ENCODE measurements at regions not wholly inside any gene's neighbourhood (a gene's known extent, or its start where the extent isn't known, plus 50 kb on each side); places are given as distances from the start of the nearest gene placed in this dataset.

- Histone ChIP-seq H2AFZ (ENCODE audit: low read depth, low read length) (no peak overlapping the region), H4K20me1 (ENCODE audit: insufficient read depth, low read length) (no peaks in the 10 kb centered on the region)
- ATAC-seq (ENCODE audit: insufficient read depth, low read depth): no peak
Measured at GRCh38 chr1:105641407-105641806, 1415.1 kb upstream of the PRMT6 start.

GRCh38 chr1:105652109-105652508, 1404.4 kb upstream of the PRMT6 start:
- Histone ChIP-seq H3K27ac (ENCODE audit: low read length) (no peak overlapping the region), H2AFZ (ENCODE audit: low read depth, low read length) (no peak overlapping the region), H3K4me1 (ENCODE audit: insufficient read depth, low read length) (no peaks in the 10 kb centered on the region), H3K9ac (ENCODE audit: low read depth, low read length) (no peak overlapping the region), H3K36me3 (ENCODE audit: insufficient read depth, low read length) (no peaks in the 10 kb centered on the region), H3K4me2 (ENCODE audit: insufficient read depth, low read length) (no peak overlapping the region), H3K9me3 (ENCODE audit: insufficient read depth, low read length, severe bottlenecking) (no peaks in the 10 kb centered on the region), H4K20me1 (ENCODE audit: insufficient read depth, low read length) (no peaks in the 10 kb centered on the region), H3K79me2 (ENCODE audit: insufficient read depth, low read length) (no peaks in the 10 kb centered on the region), H3K27me3 (ENCODE audit: insufficient read depth, low read length, poor library complexity) (no peaks in the 10 kb centered on the region), H3K4me3 (ENCODE audit: low read depth in 1 of 2, low read length in 2 of 2) (no peak overlapping the region)
- ATAC-seq (ENCODE audit: insufficient read depth, low read depth): no peak
- TF ChIP-seq EZH2 (IDR thresholded peaks at IDR 0.05; ENCODE audit: borderline replicate concordance, low read depth, low read length, severe bottlenecking): no peak
- TF ChIP-seq CTCF (IDR thresholded peaks at IDR 0.05; ENCODE audit: borderline replicate concordance, extremely low read depth, low read length, poor library complexity, severe bottlenecking): no peak
- DNase-seq: no peak

More at GRCh38 chr1:105641407-105641806, 1415.1 kb upstream of the PRMT6 start:
- Histone ChIP-seq H3K79me2 (ENCODE audit: insufficient read depth, low read length) (no peaks in the 10 kb centered on the region), H3K4me3 (ENCODE audit: low read depth in 1 of 2, low read length in 2 of 2) (no peak overlapping the region), H3K9ac (ENCODE audit: low read depth, low read length) (no peak overlapping the region), H3K9me3 (ENCODE audit: insufficient read depth, low read length, severe bottlenecking) (peaks cover 3% of the 10 kb centered on the region), H3K27ac (ENCODE audit: low read length) (no peak overlapping the region), H3K4me2 (ENCODE audit: insufficient read depth, low read length) (no peak overlapping the region), H3K27me3 (ENCODE audit: insufficient read depth, low read length, poor library complexity) (no peaks in the 10 kb centered on the region), H3K4me1 (ENCODE audit: insufficient read depth, low read length) (no peaks in the 10 kb centered on the region), H3K36me3 (ENCODE audit: insufficient read depth, low read length) (no peaks in the 10 kb centered on the region)
- TF ChIP-seq EZH2 (IDR thresholded peaks at IDR 0.05; ENCODE audit: borderline replicate concordance, low read depth, low read length, severe bottlenecking): no peak
- TF ChIP-seq CTCF (IDR thresholded peaks at IDR 0.05; ENCODE audit: borderline replicate concordance, extremely low read depth, low read length, poor library complexity, severe bottlenecking): no peak
- no peak for DNase-seq

GRCh38 chr1:105655032-105655431, 1401.4 kb upstream of the PRMT6 start:
- Histone ChIP-seq H3K27ac (ENCODE audit: low read length) (no peak overlapping the region), H2AFZ (ENCODE audit: low read depth, low read length) (no peak overlapping the region)

More at GRCh38 chr1:105655032-105655431, 1401.4 kb upstream of the PRMT6 start:
- DNase-seq (no peak), ATAC-seq (ENCODE audit: insufficient read depth, low read depth) (no peak)
- no peaks in the 10 kb centered on the region for H3K27me3 ChIP-seq (ENCODE audit: insufficient read depth, low read length, poor library complexity)
- no peaks in the 10 kb centered on the region for H4K20me1 ChIP-seq (ENCODE audit: insufficient read depth, low read length)
- H3K4me1 ChIP-seq (ENCODE audit: insufficient read depth, low read length): no peaks in the 10 kb centered on the region
- TF ChIP-seq CTCF (IDR thresholded peaks at IDR 0.05; ENCODE audit: borderline replicate concordance, extremely low read depth, low read length, poor library complexity, severe bottlenecking) (no peak), EZH2 (IDR thresholded peaks at IDR 0.05; ENCODE audit: borderline replicate concordance, low read depth, low read length, severe bottlenecking) (no peak)
- H3K4me2 ChIP-seq (ENCODE audit: insufficient read depth, low read length): no peak overlapping the region
- no peak overlapping the region for H3K9ac ChIP-seq (ENCODE audit: low read depth, low read length)
- H3K4me3 ChIP-seq (ENCODE audit: low read depth in 1 of 2, low read length in 2 of 2): no peak overlapping the region
- H3K79me2 ChIP-seq (ENCODE audit: insufficient read depth, low read length): no peaks in the 10 kb centered on the region
- no peaks in the 10 kb centered on the region for H3K36me3 ChIP-seq (ENCODE audit: insufficient read depth, low read length)
- H3K9me3 ChIP-seq (ENCODE audit: insufficient read depth, low read length, severe bottlenecking): no peaks in the 10 kb centered on the region
